ENCODE measurements at regions not wholly inside any gene's neighbourhood (a gene's known extent, or its start where the extent isn't known, plus 50 kb on each side); places are given as distances from the start of the nearest gene placed in this dataset.

- DNase-seq (ENCODE audit: low read depth in 3 of 3), result no peak
Observed at GRCh38 chr6:9942131-9942530, 472.7 kb downstream of the TFAP2A start.

- DNase-seq (ENCODE audit: low read depth in 3 of 3), result no peak
Observed at GRCh38 chr6:9938801-9939200, 476.1 kb downstream of the TFAP2A start.

- DNase-seq (ENCODE audit: low read depth in 3 of 3), result no peak
Observed at GRCh38 chr6:9937031-9937763, 477.7 kb downstream of the TFAP2A start.

GRCh38 chr6:9936551-9936950, 478.3 kb downstream of the TFAP2A start:
- no peak for DNase-seq (ENCODE audit: low read depth in 3 of 3)

- no peak for DNase-seq (ENCODE audit: low read depth in 3 of 3)
Observed at GRCh38 chr6:9933677-9934076, 481.2 kb downstream of the TFAP2A start.

- DNase-seq (ENCODE audit: low read depth in 3 of 3), result no peak
Observed at GRCh38 chr6:9927275-9927674, 487.6 kb downstream of the TFAP2A start.

GRCh38 chr6:9924971-9925370, 489.9 kb downstream of the TFAP2A start:
- no peak for DNase-seq (ENCODE audit: low read depth in 3 of 3)

GRCh38 chr6:9921366-9921765, 493.5 kb downstream of the TFAP2A start:
- no peak for DNase-seq (ENCODE audit: low read depth in 3 of 3)

- DNase-seq (ENCODE audit: low read depth in 3 of 3), result no peak
Observed at GRCh38 chr6:9914951-9915350, 499.9 kb downstream of the TFAP2A start.

GRCh38 chr6:9901376-9901775, 513.5 kb downstream of the TFAP2A start:
- DNase-seq (ENCODE audit: low read depth in 3 of 3), result no peak

- DNase-seq (ENCODE audit: low read depth in 3 of 3), result no peak
Observed at GRCh38 chr6:9896806-9897205, 518.1 kb downstream of the TFAP2A start.

- DNase-seq (ENCODE audit: low read depth in 3 of 3), result no peak
Observed at GRCh38 chr6:9890893-9891292, 524.0 kb downstream of the TFAP2A start.

- DNase-seq (ENCODE audit: low read depth in 3 of 3), result no peak
Observed at GRCh38 chr6:9890469-9890868, 524.4 kb downstream of the TFAP2A start.

GRCh38 chr6:9878535-9878934, 536.3 kb downstream of the TFAP2A start:
- DNase-seq (ENCODE audit: low read depth in 3 of 3), result no peak

GRCh38 chr6:9875605-9876353, 539.1 kb downstream of the TFAP2A start:
- DNase-seq (ENCODE audit: low read depth in 3 of 3), result no peak

- no peak for DNase-seq (ENCODE audit: low read depth in 3 of 3)
Observed at GRCh38 chr6:9862603-9863167, 552.2 kb downstream of the TFAP2A start.

- DNase-seq (ENCODE audit: low read depth in 3 of 3), result no peak
Observed at GRCh38 chr6:9851541-9852380, 563.1 kb downstream of the TFAP2A start.

- DNase-seq (ENCODE audit: low read depth in 3 of 3), result no peak
Observed at GRCh38 chr6:9851006-9851405, 563.9 kb downstream of the TFAP2A start.

- no peak for DNase-seq (ENCODE audit: low read depth in 3 of 3)
Observed at GRCh38 chr6:9848094-9848493, 566.8 kb downstream of the TFAP2A start.

GRCh38 chr6:9841886-9842725, 572.8 kb downstream of the TFAP2A start:
- no peak for DNase-seq (ENCODE audit: low read depth in 3 of 3)

- DNase-seq (ENCODE audit: low read depth in 3 of 3), result no peak
Observed at GRCh38 chr6:9834233-9834632, 580.6 kb downstream of the TFAP2A start.
